GM18873 (cell line): ENCODE measurements at regions not wholly inside any gene's neighbourhood (a gene's known extent, or its start where the extent isn't known, plus 50 kb on each side); places are given as distances from the start of the nearest gene placed in this dataset.
"Not testable (repeated sequence)": the region's sequence is repeated elsewhere in the genome, so short reads cannot be mapped to it uniquely, and the experiment has no call there.

Experiments used
- ATAC-seq: cut with Tn5 transposase; IDR thresholded peaks from one replicate; pipeline ENCODE4 v1.9.1; 2021; ENCODE audit warnings: mild to moderate bottlenecking, moderate library complexity, moderate number of reproducible peaks; ENCODE audit not compliant: unreplicated experiment, low FRiP score

- ATAC-seq = no peak
Observed at GRCh38 chr6:86285876-86286275, 643.2 kb upstream of the SYNCRIP start.

- ATAC-seq = not testable (repeated sequence)
Observed at GRCh38 chr6:86284809-86285480, 642.3 kb upstream of the SYNCRIP start.

GRCh38 chr6:86283596-86283995 lies 640.9 kb upstream of the SYNCRIP start:
- ATAC-seq = not testable (repeated sequence)

- ATAC-seq = no peak
Observed at GRCh38 chr6:86276056-86276455, 633.4 kb upstream of the SYNCRIP start.

- no peak for ATAC-seq
Observed at GRCh38 chr6:86273936-86274335, 631.2 kb upstream of the SYNCRIP start.

- ATAC-seq = no peak
Observed at GRCh38 chr6:86256615-86257187, 614.0 kb upstream of the SYNCRIP start.

GRCh38 chr6:86255973-86256372 lies 613.3 kb upstream of the SYNCRIP start:
- no peak for ATAC-seq

- no peak for ATAC-seq
Observed at GRCh38 chr6:86251106-86251505, 608.4 kb upstream of the SYNCRIP start.

- no peak for ATAC-seq
Observed at GRCh38 chr6:86217906-86218305, 575.2 kb upstream of the SYNCRIP start.

GRCh38 chr6:86215323-86215722 lies 572.6 kb upstream of the SYNCRIP start:
- ATAC-seq = no peak

GRCh38 chr6:86205980-86206379 lies 563.3 kb upstream of the SYNCRIP start:
- ATAC-seq = no peak

- no peak for ATAC-seq
Observed at GRCh38 chr6:86203044-86203443, 560.4 kb upstream of the SYNCRIP start.

GRCh38 chr6:86193821-86194220 lies 551.1 kb upstream of the SYNCRIP start:
- ATAC-seq = no peak

- peak; percentile 92 for ATAC-seq
Observed at GRCh38 chr6:86192123-86192522, 549.4 kb upstream of the SYNCRIP start.

- not testable (repeated sequence) for ATAC-seq
Observed at GRCh38 chr6:86175149-86175548, 532.5 kb upstream of the SYNCRIP start.

GRCh38 chr6:86154852-86155251 lies 512.2 kb upstream of the SYNCRIP start:
- ATAC-seq = no peak

GRCh38 chr6:86153521-86153920 lies 510.8 kb upstream of the SYNCRIP start:
- no peak for ATAC-seq

- ATAC-seq = no peak
Observed at GRCh38 chr6:86152546-86152945, 509.9 kb upstream of the SYNCRIP start.

GRCh38 chr6:86148586-86148985 lies 505.9 kb upstream of the SYNCRIP start:
- no peak for ATAC-seq

GRCh38 chr6:86147859-86148258 lies 505.2 kb upstream of the SYNCRIP start:
- no peak for ATAC-seq

GRCh38 chr6:86147311-86147710 lies 504.6 kb upstream of the SYNCRIP start:
- no peak for ATAC-seq

GRCh38 chr6:86146751-86147150 lies 504.1 kb upstream of the SYNCRIP start:
- ATAC-seq = not testable (repeated sequence)
